Suprapubic skin (tissue), 4 donors: ENCODE measurements at regions not wholly inside any gene's neighbourhood (a gene's known extent, or its start where the extent isn't known, plus 50 kb on each side); places are given as distances from the start of the nearest gene placed in this dataset.

Source experiments
- DNase-seq, 2 donors: peaks; one replicate each; pipeline ENCODE4 v3.0.0-alpha.2; 2019; ENCODE audit warnings: low spot score in 2 of 2
- H3K27ac ChIP-seq: fragments of 200-600 bp; sonication (generic); one replicate; pipeline ENCODE4 v1.5.1; 2019
- H3K27me3 ChIP-seq: fragments of 200-600 bp; sonication (generic); one replicate; pipeline ENCODE4 v1.5.1; 2019
- H3K36me3 ChIP-seq: fragments of 200-600 bp; sonication (generic); one replicate; pipeline ENCODE4 v1.5.1; 2019
- H3K4me1 ChIP-seq: fragments of 200-600 bp; sonication (generic); one replicate; pipeline ENCODE4 v1.5.1; 2019
- H3K4me3 ChIP-seq: fragments of 200-600 bp; sonication (generic); one replicate; pipeline ENCODE4 v1.5.1; 2019; ENCODE audit warnings: mild to moderate bottlenecking
- H3K9me3 ChIP-seq: fragments of 200-600 bp; sonication (generic); one replicate; pipeline ENCODE4 v1.5.1; 2019
- CTCF ChIP-seq, 2 donors: fragments of 200-600 bp in 1 of 2; fragments of 450-650 bp in 1 of 2; sonication (generic) in 1 of 2; IDR thresholded peaks; one replicate each; pipeline ENCODE4 v1.5.1; 2016 to 2019; ENCODE audit warnings: antibody characterized with exemption in 2 of 2, mild to moderate bottlenecking in 1 of 2, moderate library complexity in 1 of 2
- EP300 ChIP-seq: sonication (generic); formaldehyde crosslinking; IDR thresholded peaks from one replicate; pipeline ENCODE4 v1.6.1; 2017; ENCODE audit warnings: antibody characterized with exemption
- POLR2A ChIP-seq, 2 donors: fragments of 450-650 bp; IDR thresholded peaks; one replicate each; pipeline ENCODE4 v1.6.1; 2017; ENCODE audit warnings: antibody characterized with exemption in 2 of 2, mild to moderate bottlenecking in 2 of 2, moderate library complexity in 2 of 2
- POLR2AphosphoS5 ChIP-seq, 3 donors: sonication (generic); formaldehyde crosslinking; IDR thresholded peaks; one replicate each; pipeline ENCODE4 v1.6.1; 2017; ENCODE audit warnings: antibody characterized with exemption in 3 of 3
- WGBS: methylation state at CpG from one replicate; pipeline ENCODE4 v1.1.5; 2018; 5-methylcytosine and 5-hydroxymethylcytosine counted together

GRCh38 chr6:56849896-56850295 lies 105.0 kb upstream of the BEND6 start:
- WGBS: 87% methylated on average over 4 of the region's 4 CpGs
- Histone ChIP-seq H3K36me3 (no peaks in the 10 kb centered on the region), H3K27ac (no peak overlapping the region), H3K4me1 (peaks cover 22% of the 10 kb centered on the region), H3K27me3 (no peaks in the 10 kb centered on the region), H3K9me3 (no peaks in the 10 kb centered on the region), H3K4me3 (no peak overlapping the region)
- no peak for DNase-seq
- no peak for TF ChIP-seq EP300
- no peak for TF ChIP-seq POLR2AphosphoS5 (IDR thresholded peaks at IDR 0.05)

- Histone ChIP-seq H3K27ac (no peak overlapping the region), H3K9me3 (no peaks in the 10 kb centered on the region), H3K27me3 (peaks cover 9% of the 10 kb centered on the region), H3K4me1 (peaks cover 31% of the 10 kb centered on the region), H3K4me3 (no peak overlapping the region), H3K36me3 (no peaks in the 10 kb centered on the region)
- TF ChIP-seq EP300: no peak
- no peak for TF ChIP-seq POLR2A (IDR thresholded peaks at IDR 0.05)
- no peak for TF ChIP-seq CTCF (IDR thresholded peaks at IDR 0.05)
- no peak for TF ChIP-seq POLR2AphosphoS5 (IDR thresholded peaks at IDR 0.05)
- DNase-seq: no peak
Measured at GRCh38 chr6:56848105-56848504, 106.8 kb upstream of the BEND6 start.

- Histone ChIP-seq H3K4me3 (no peak overlapping the region), H3K27ac (no peak overlapping the region), H3K9me3 (no peaks in the 10 kb centered on the region), H3K4me1 (peaks cover 18% of the 10 kb centered on the region), H3K27me3 (peaks cover 16% of the 10 kb centered on the region), H3K36me3 (no peaks in the 10 kb centered on the region)
- TF ChIP-seq POLR2AphosphoS5 (IDR thresholded peaks at IDR 0.05) (no peak), CTCF (IDR thresholded peaks at IDR 0.05) (no peak), EP300 (no peak), POLR2A (IDR thresholded peaks at IDR 0.05) (no peak)
- DNase-seq: no peak
- WGBS: 80% methylated on average over 3 of the region's 3 CpGs
Measured at GRCh38 chr6:56845032-56845431, 109.9 kb upstream of the BEND6 start.

GRCh38 chr6:56843476-56844349 lies 111.2 kb upstream of the BEND6 start:
- DNase-seq: peak; percentile 72 to 82
- H3K9me3 ChIP-seq: no peaks in the 10 kb centered on the region
- TF ChIP-seq POLR2A (IDR thresholded peaks at IDR 0.05): no peak
- peak in 1 of 2 donors; percentile 60 for TF ChIP-seq CTCF (IDR thresholded peaks at IDR 0.05)
- H3K27me3 ChIP-seq: peaks cover 16% of the 10 kb centered on the region
- H3K36me3 ChIP-seq: no peaks in the 10 kb centered on the region
- peaks cover 20% of the 10 kb centered on the region for H3K4me1 ChIP-seq
- H3K4me3 ChIP-seq: peak overlapping the region; percentile 64
- WGBS: 2% methylated on average over 33 of the region's 87 CpGs
- peak overlapping the region; percentile 89 for H3K27ac ChIP-seq

GRCh38 chr6:56842686-56843475 lies 112.0 kb upstream of the BEND6 start:
- DNase-seq: peak; percentile 70 to 78

GRCh38 chr6:56841751-56842150 lies 113.2 kb upstream of the BEND6 start:
- H3K27ac ChIP-seq: peak overlapping the region; percentile 89
- WGBS: 68% methylated on average over 1 of the region's 1 CpG
- peaks cover 16% of the 10 kb centered on the region for H3K27me3 ChIP-seq
- no peaks in the 10 kb centered on the region for H3K36me3 ChIP-seq
- H3K9me3 ChIP-seq: no peaks in the 10 kb centered on the region
- peaks cover 24% of the 10 kb centered on the region for H3K4me1 ChIP-seq
- H3K4me3 ChIP-seq: peak overlapping the region; percentile 64
- no peak for TF ChIP-seq EP300
- TF ChIP-seq POLR2A (IDR thresholded peaks at IDR 0.05): no peak
- TF ChIP-seq POLR2AphosphoS5 (IDR thresholded peaks at IDR 0.05): no peak
- TF ChIP-seq CTCF (IDR thresholded peaks at IDR 0.05): no peak
- DNase-seq: no peak

More at GRCh38 chr6:56842686-56843475, 112.0 kb upstream of the BEND6 start:
- 8% methylated on average over 28 of the region's 47 CpGs for WGBS
- peaks cover 23% of the 10 kb centered on the region for H3K4me1 ChIP-seq
- H3K36me3 ChIP-seq: no peaks in the 10 kb centered on the region
- no peaks in the 10 kb centered on the region for H3K9me3 ChIP-seq
- H3K27ac ChIP-seq: peak overlapping the region; percentile 89
- peak overlapping the region; percentile 64 for H3K4me3 ChIP-seq
- TF ChIP-seq POLR2A (IDR thresholded peaks at IDR 0.05) (peak; percentile 20 to 33), EP300 (no peak)
- H3K27me3 ChIP-seq: peaks cover 16% of the 10 kb centered on the region
